ENCODE measurements at regions not wholly inside any gene's neighbourhood (a gene's known extent, or its start where the extent isn't known, plus 50 kb on each side); places are given as distances from the start of the nearest gene placed in this dataset.
"Not testable (repeated sequence)": the region's sequence is repeated elsewhere in the genome, so short reads cannot be mapped to it uniquely, and the experiment has no call there.

- Histone ChIP-seq H3K36me3 (ENCODE audit: control insufficient read depth, insufficient read depth, low read length) (no peaks in the 10 kb centered on the region), H3K4me3 (ENCODE audit: low read depth, low read length) (no peak overlapping the region), H3K27me3 (ENCODE audit: control insufficient read depth, insufficient read depth, low read length) (0 out of 2 replicates have a peak, but pooled peaks cover 2% of the 10 kb centered on the region)
- ChIA-PET CTCF (interaction anchor here (0.7 kb wide), 1 partner anchor 722 kb away, joined by 3 read pairs; no protein-coding TSS in a partner anchor), POLR2A (no interaction called here)
- no peak for DNase-seq (ENCODE audit: low read depth)
- TF ChIP-seq CTCF (IDR thresholded peaks at IDR 0.05; ENCODE audit: insufficient read depth, low read depth, low read length) = no peak
Measured at GRCh38 chr13:73531014-73531413, 472.2 kb downstream of the KLF5 start.

- ChIA-PET POLR2A (no interaction called here), CTCF (no interaction called here)
- Histone ChIP-seq H3K27me3 (ENCODE audit: control insufficient read depth, insufficient read depth, low read length) (peaks cover 2% of the 10 kb centered on the region; the same call in 1 of the 2 replicates), H3K36me3 (ENCODE audit: control insufficient read depth, insufficient read depth, low read length) (no peaks in the 10 kb centered on the region), H3K4me3 (ENCODE audit: low read depth, low read length) (no peak overlapping the region)
- no peak for DNase-seq (ENCODE audit: low read depth)
- TF ChIP-seq CTCF (IDR thresholded peaks at IDR 0.05; ENCODE audit: insufficient read depth, low read depth, low read length) = no peak
Measured at GRCh38 chr13:73522937-73523336, 464.1 kb downstream of the KLF5 start.

GRCh38 chr13:73521985-73522524, 463.2 kb downstream of the KLF5 start:
- ChIA-PET POLR2A (no interaction called here), CTCF (interaction anchor here (0.7 kb wide), 1 partner anchor 99 kb away, joined by 3 read pairs; no protein-coding TSS in a partner anchor)
- Histone ChIP-seq H3K4me3 (ENCODE audit: low read depth, low read length) (no peak overlapping the region), H3K36me3 (ENCODE audit: control insufficient read depth, insufficient read depth, low read length) (no peaks in the 10 kb centered on the region), H3K27me3 (ENCODE audit: control insufficient read depth, insufficient read depth, low read length) (no peaks in the 10 kb centered on the region; the same call in 1 of the 2 replicates)
- TF ChIP-seq CTCF (IDR thresholded peaks at IDR 0.05; ENCODE audit: insufficient read depth, low read depth, low read length) = no peak
- no peak for DNase-seq (ENCODE audit: low read depth)

- ChIA-PET CTCF (interaction anchor here (0.7 kb wide), 2 partner anchors 98 to 272 kb away, joined by 3 to 4 read pairs; no protein-coding TSS in a partner anchor), POLR2A (no interaction called here)
- H3K27me3 ChIP-seq (ENCODE audit: control insufficient read depth, insufficient read depth, low read length) = no peaks in the 10 kb centered on the region; the same call in 1 of the 2 replicates
- no peak for TF ChIP-seq CTCF (IDR thresholded peaks at IDR 0.05; ENCODE audit: insufficient read depth, low read depth, low read length)
- H3K4me3 ChIP-seq (ENCODE audit: low read depth, low read length) = no peak overlapping the region
- no peaks in the 10 kb centered on the region for H3K36me3 ChIP-seq (ENCODE audit: control insufficient read depth, insufficient read depth, low read length)
- no peak for DNase-seq (ENCODE audit: low read depth)
Measured at GRCh38 chr13:73521290-73521624, 462.5 kb downstream of the KLF5 start.

- H3K27me3 ChIP-seq (ENCODE audit: control insufficient read depth, insufficient read depth, low read length) = no peaks in the 10 kb centered on the region; the same call in 1 of the 2 replicates
- H3K4me3 ChIP-seq (ENCODE audit: low read depth, low read length) = no peak overlapping the region
- ChIA-PET POLR2A (no interaction called here), CTCF (interaction anchor here (0.7 kb wide), 1 partner anchor 271 kb away, joined by 4 read pairs; no protein-coding TSS in a partner anchor)
- DNase-seq (ENCODE audit: low read depth) = no peak
- H3K36me3 ChIP-seq (ENCODE audit: control insufficient read depth, insufficient read depth, low read length) = no peaks in the 10 kb centered on the region
- no peak for TF ChIP-seq CTCF (IDR thresholded peaks at IDR 0.05; ENCODE audit: insufficient read depth, low read depth, low read length)
Measured at GRCh38 chr13:73520566-73521289, 461.9 kb downstream of the KLF5 start.

- H3K27me3 ChIP-seq (ENCODE audit: control insufficient read depth, insufficient read depth, low read length); H3K36me3 ChIP-seq (ENCODE audit: control insufficient read depth, insufficient read depth, low read length); DNase-seq (ENCODE audit: low read depth); H3K4me3 ChIP-seq (ENCODE audit: low read depth, low read length); POLR2A ChIA-PET: not testable (repeated sequence)
- CTCF ChIA-PET = interaction anchor here (0.6 kb wide), 1 partner anchor 1887 kb away, joined by 3 read pairs; no protein-coding TSS in a partner anchor
Measured at GRCh38 chr13:73520135-73520534, 461.3 kb downstream of the KLF5 start.
